ENCODE measurements at regions not wholly inside any gene's neighbourhood (a gene's known extent, or its start where the extent isn't known, plus 50 kb on each side); places are given as distances from the start of the nearest gene placed in this dataset.
A peak's percentile ranks its signal among the peaks of the same experiment; 100 is the strongest.

GRCh38 chr6:150712505-150713252 lies 113.0 kb downstream of the PLEKHG1 start:
- DNase-seq: no peak

- DNase-seq: no peak
These were observed 113.8 kb downstream of the PLEKHG1 start for GRCh38 chr6:150713487-150713886.

- no peak for DNase-seq
These were observed 114.2 kb downstream of the PLEKHG1 start for GRCh38 chr6:150713931-150714330.

- DNase-seq: no peak
These were observed 115.4 kb downstream of the PLEKHG1 start for GRCh38 chr6:150715133-150715532.

- DNase-seq: no peak
These were observed 117.7 kb downstream of the PLEKHG1 start for GRCh38 chr6:150717419-150717818.

GRCh38 chr6:150719099-150719766 lies 119.5 kb downstream of the PLEKHG1 start:
- no peak for DNase-seq

- no peak for DNase-seq
These were observed 120.1 kb downstream of the PLEKHG1 start for GRCh38 chr6:150719831-150720230.

GRCh38 chr6:150720774-150721233 lies 121.1 kb downstream of the PLEKHG1 start:
- DNase-seq: peak; percentile 78

GRCh38 chr6:150721418-150722266 lies 122.0 kb downstream of the PLEKHG1 start:
- no peak for DNase-seq

GRCh38 chr6:150722614-150723344 lies 123.1 kb downstream of the PLEKHG1 start:
- no peak for DNase-seq

GRCh38 chr6:150723345-150723658 lies 123.6 kb downstream of the PLEKHG1 start:
- no peak for DNase-seq

GRCh38 chr6:150723857-150724256 lies 124.2 kb downstream of the PLEKHG1 start:
- DNase-seq: no peak

GRCh38 chr6:150725795-150726194 lies 126.1 kb downstream of the PLEKHG1 start:
- DNase-seq: no peak

GRCh38 chr6:150729188-150729748 lies 129.6 kb downstream of the PLEKHG1 start:
- no peak for DNase-seq

GRCh38 chr6:150730801-150731457 lies 131.2 kb downstream of the PLEKHG1 start:
- no peak for DNase-seq

- DNase-seq: no peak
These were observed 132.6 kb upstream of the MTHFD1L start for GRCh38 chr6:150732765-150733539.

GRCh38 chr6:150733726-150734125 lies 131.8 kb upstream of the MTHFD1L start:
- DNase-seq: no peak

- DNase-seq: no peak
These were observed 131.3 kb upstream of the MTHFD1L start for GRCh38 chr6:150734235-150734634.

GRCh38 chr6:150735341-150735851 lies 130.1 kb upstream of the MTHFD1L start:
- no peak for DNase-seq

GRCh38 chr6:150738092-150738629 lies 127.3 kb upstream of the MTHFD1L start:
- DNase-seq: no peak

All from renal pelvis (tissue), 1 donor.